Brain microvascular endothelial cell (primary cell): ENCODE measurements at regions not wholly inside any gene's neighbourhood (a gene's known extent, or its start where the extent isn't known, plus 50 kb on each side); places are given as distances from the start of the nearest gene placed in this dataset.

Experiments
- DNase-seq: peaks from one replicate; pipeline ENCODE4 v3.0.0-alpha.2; 2020
- H3K27ac ChIP-seq: fragments of 250-450 bp; sonication (Bioruptor Pico); 2 replicates; pipeline ENCODE4 v1.5.1; 2020; ENCODE audit warnings: mild to moderate bottlenecking, moderate library complexity
- H3K27me3 ChIP-seq: fragments of 250-450 bp; sonication (Bioruptor Pico); replicated peaks from 2 replicates; pipeline ENCODE4 v1.5.1; 2020; ENCODE audit warnings: mild to moderate bottlenecking
- H3K36me3 ChIP-seq: fragments of 250-450 bp; sonication (Bioruptor Pico); replicated peaks from 2 replicates; pipeline ENCODE4 v1.5.1; 2020; ENCODE audit warnings: mild to moderate bottlenecking
- H3K4me3 ChIP-seq: 2 replicates; pipeline ENCODE4 v1.5.1; 2011; ENCODE audit warnings: low read depth, mild to moderate bottlenecking, control low read depth, low read length, moderate library complexity
- in situ Hi-C: cut with HindIII; loops from 2 replicates; pipeline ENCODE4 v1.10.0; 2017; ENCODE audit warnings: low sequenced_read_pairs, low pct_ligation_motif_present
- TF ChIP-seq, protein P1 (sequence below): IDR thresholded peaks from 2 replicates; pipeline ENCODE4 v1.5.1; 2011; ENCODE audit warnings: low read depth, mild to moderate bottlenecking, moderate library complexity, low read length, control low read depth, inconsistent platforms; ENCODE audit errors: missing control alignments

DNA sequence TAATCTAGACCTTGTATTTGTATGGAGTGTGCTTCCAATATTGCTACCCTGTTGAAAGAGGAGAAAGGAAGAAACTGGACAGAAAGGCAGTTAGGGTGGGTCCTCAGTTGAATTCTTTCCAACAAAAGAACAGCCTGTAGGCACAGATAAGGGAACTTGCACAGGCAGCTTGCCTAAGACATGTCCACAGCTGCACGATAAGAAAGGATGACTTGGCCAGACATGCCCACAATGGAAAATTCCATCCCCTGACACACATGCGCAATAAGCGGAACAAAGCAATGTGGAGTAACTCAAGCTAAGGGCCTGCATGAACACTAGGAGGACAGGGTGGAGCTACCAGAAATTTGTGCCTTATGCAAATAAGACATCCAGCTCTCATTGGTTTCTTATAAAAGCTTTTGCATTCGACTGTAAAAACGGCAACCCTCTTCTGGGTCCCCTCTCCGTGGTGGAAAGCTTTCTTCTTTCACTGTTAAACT, 1084.7 kb upstream of the NXPH2 start:
- Histone ChIP-seq H3K27me3 (no peaks in the 10 kb centered on the region), H3K27ac (no peak overlapping the region), H3K4me3 (no peak overlapping the region), H3K36me3 (no peaks in the 10 kb centered on the region)
- TF ChIP-seq, protein P1, sequence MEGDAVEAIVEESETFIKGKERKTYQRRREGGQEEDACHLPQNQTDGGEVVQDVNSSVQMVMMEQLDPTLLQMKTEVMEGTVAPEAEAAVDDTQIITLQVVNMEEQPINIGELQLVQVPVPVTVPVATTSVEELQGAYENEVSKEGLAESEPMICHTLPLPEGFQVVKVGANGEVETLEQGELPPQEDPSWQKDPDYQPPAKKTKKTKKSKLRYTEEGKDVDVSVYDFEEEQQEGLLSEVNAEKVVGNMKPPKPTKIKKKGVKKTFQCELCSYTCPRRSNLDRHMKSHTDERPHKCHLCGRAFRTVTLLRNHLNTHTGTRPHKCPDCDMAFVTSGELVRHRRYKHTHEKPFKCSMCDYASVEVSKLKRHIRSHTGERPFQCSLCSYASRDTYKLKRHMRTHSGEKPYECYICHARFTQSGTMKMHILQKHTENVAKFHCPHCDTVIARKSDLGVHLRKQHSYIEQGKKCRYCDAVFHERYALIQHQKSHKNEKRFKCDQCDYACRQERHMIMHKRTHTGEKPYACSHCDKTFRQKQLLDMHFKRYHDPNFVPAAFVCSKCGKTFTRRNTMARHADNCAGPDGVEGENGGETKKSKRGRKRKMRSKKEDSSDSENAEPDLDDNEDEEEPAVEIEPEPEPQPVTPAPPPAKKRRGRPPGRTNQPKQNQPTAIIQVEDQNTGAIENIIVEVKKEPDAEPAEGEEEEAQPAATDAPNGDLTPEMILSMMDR: no peak
- no peak for DNase-seq
- in situ Hi-C loops: no loop called here

DNA sequence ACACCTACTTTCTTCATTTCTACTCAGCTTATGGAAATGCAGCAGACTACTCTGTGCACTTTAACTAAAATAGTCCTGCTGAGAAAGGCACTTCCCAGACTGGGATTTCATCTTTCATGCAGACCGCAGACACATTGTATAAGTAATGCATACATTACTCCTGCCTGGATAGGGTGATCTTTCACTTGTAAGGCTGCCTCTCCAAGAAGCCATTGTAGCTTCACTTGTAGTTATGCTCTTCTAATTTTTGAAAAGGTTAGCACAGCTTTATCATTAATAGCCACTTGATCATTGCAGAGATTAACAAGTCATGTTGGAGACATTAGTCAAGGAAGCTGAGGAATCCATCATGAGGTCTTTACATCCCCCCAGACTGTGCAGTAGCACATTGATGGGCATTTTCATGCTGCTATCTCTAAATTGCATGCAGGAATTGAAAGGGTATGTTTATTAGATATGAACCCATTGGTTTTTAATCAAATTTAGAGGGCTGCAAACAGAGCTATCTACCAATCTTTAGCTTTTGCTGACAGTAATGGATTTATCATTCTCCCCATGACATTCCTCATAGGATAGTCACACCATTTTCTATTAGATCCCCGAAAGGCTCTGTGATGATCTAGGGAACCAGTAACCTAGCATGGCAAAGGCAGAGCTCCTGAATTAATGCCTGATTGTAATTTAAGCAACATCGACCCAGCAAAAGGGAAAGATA, 1074.7 kb upstream of the NXPH2 start:
- TF ChIP-seq, protein P1: no peak
- Histone ChIP-seq H3K36me3 (no peaks in the 10 kb centered on the region), H3K4me3 (no peak overlapping the region), H3K27ac (no peak overlapping the region), H3K27me3 (no peaks in the 10 kb centered on the region)
- DNase-seq: no peak
- in situ Hi-C loops: no loop called here

DNA sequence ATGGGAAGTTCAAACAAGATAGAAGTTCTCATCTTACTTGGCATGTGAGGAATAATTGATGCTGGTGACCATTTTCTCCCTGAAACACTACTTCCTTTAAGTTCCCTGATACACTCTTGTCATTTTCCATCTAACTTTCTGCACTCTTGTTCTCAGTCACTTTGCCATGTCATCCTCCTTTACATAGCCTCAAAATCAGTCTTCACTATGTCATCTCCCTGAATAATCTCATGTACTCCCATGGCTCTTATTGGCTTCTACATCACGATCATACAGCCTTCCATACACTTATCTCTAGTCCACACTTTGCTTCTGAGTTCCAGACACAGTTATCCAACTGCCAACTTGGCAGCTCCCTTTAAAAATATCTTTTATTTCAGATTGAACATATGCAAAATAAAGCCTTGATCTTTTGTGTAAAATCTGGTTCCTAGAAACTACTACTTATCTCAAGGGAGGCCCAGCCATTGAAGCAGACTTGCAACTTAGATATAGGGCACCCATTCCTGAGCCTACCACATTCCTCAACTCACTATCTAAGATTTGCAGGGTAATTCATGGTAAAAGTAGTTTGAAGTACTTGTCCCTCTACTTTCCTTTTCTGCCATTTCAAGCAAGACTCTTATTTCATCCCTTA, 1070.2 kb upstream of the NXPH2 start:
- H3K4me3 ChIP-seq: no peak overlapping the region
- H3K36me3 ChIP-seq: no peaks in the 10 kb centered on the region
- no peaks in the 10 kb centered on the region for H3K27me3 ChIP-seq
- no peak overlapping the region for H3K27ac ChIP-seq
- DNase-seq: no peak
- in situ Hi-C loops: no loop called here
- TF ChIP-seq, protein P1: no peak

DNA sequence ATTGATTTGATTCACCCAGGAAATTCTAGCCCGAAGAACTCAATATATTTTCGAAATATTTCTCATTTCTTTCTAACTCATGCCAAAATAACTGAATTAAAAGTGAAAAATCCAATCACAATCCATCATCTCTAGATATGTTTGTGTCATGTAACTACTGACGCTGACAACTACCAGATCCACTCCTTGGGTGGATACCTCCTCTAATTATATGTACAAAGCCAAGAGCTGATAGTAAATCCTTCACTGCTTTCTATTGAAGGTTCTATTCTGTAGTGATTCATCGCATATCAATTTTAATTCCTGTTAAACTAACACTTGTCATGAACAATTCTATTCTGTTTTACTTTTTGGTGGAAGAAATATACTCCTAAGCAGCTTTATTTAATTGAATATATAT, 1056.6 kb upstream of the NXPH2 start:
- no peak for DNase-seq
- in situ Hi-C loops: no loop called here
- TF ChIP-seq, protein P1: no peak
- Histone ChIP-seq H3K27ac (no peak overlapping the region), H3K4me3 (no peak overlapping the region), H3K27me3 (no peaks in the 10 kb centered on the region), H3K36me3 (no peaks in the 10 kb centered on the region)

DNA sequence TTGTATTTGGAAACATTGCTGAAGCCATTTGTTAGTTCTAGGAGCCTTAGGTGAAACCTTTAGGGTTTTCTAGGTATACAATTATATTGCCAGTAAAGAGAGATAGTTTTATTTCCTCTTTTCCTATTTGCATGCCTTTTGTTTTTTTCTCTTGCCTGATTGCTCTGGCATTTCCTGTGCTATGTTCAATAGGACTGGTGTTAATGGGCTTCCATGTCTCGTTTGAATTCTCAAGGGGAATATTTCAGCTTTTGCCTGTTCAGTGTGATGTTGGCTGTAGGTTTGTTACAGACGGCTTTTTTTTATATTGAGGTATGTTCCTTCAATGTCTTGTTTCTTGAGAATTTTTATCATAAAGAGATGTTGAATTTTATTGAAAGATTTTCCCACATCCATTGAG, 1054.9 kb upstream of the NXPH2 start:
- no peak overlapping the region for H3K27ac ChIP-seq
- H3K36me3 ChIP-seq: no peaks in the 10 kb centered on the region
- in situ Hi-C loops: no loop called here
- TF ChIP-seq, protein P1: no peak
- H3K4me3 ChIP-seq: no peak overlapping the region
- DNase-seq: no peak
- H3K27me3 ChIP-seq: no peaks in the 10 kb centered on the region

DNA sequence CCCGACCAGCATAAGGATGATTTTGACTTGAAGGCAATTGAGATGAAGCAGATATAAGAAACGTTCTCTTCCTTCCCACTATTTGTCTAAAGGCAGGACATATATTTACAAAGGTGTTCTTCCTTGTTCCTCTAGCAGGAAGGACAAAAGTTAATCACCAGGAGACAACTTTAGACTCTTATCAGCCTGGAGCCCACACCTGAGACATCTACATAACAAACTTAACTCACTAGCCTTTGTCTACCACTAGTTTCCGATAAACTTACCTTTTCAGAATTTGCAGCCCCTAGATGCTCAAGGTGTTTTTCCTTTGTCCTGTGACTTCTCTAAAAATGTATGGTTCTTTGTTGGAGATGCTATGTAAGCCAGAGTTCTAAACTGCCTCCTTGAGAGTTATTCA, 1047.8 kb upstream of the NXPH2 start:
- TF ChIP-seq, protein P1: no peak
- H3K36me3 ChIP-seq: no peaks in the 10 kb centered on the region
- DNase-seq: no peak
- H3K27ac ChIP-seq: no peak overlapping the region
- in situ Hi-C loops: no loop called here
- no peaks in the 10 kb centered on the region for H3K27me3 ChIP-seq
- H3K4me3 ChIP-seq: no peak overlapping the region
